Hepatic stellate cell (primary cell): ENCODE measurements at regions not wholly inside any gene's neighbourhood (a gene's known extent, or its start where the extent isn't known, plus 50 kb on each side); places are given as distances from the start of the nearest gene placed in this dataset.
"Not testable (repeated sequence)": the region's sequence is repeated elsewhere in the genome, so short reads cannot be mapped to it uniquely, and the experiment has no call there.

Source experiments
- DNase-seq: peaks from one replicate; pipeline ENCODE4 v3.0.0; 2011; ENCODE audit warnings: low spot score

GRCh38 chr4:129682586-129682985, 586.6 kb downstream of the C4orf33 start:
- no peak for DNase-seq

GRCh38 chr4:129707949-129708348, 612.0 kb downstream of the C4orf33 start:
- DNase-seq = no peak

GRCh38 chr4:129708784-129709183, 612.8 kb downstream of the C4orf33 start:
- DNase-seq = no peak

GRCh38 chr4:129738175-129738574, 642.2 kb downstream of the C4orf33 start:
- DNase-seq = no peak

GRCh38 chr4:129747756-129748155, 651.8 kb downstream of the C4orf33 start:
- DNase-seq = no peak

GRCh38 chr4:129748991-129749390, 653.0 kb downstream of the C4orf33 start:
- DNase-seq = no peak

GRCh38 chr4:129751646-129752045, 655.7 kb downstream of the C4orf33 start:
- DNase-seq = no peak

GRCh38 chr4:129783596-129783995, 687.6 kb downstream of the C4orf33 start:
- no peak for DNase-seq

- no peak for DNase-seq
Observed at GRCh38 chr4:129788486-129788885, 692.5 kb downstream of the C4orf33 start.

GRCh38 chr4:129804461-129804981, 708.6 kb downstream of the C4orf33 start:
- DNase-seq = no peak

- DNase-seq = no peak
Observed at GRCh38 chr4:129806986-129807385, 711.0 kb downstream of the C4orf33 start.

GRCh38 chr4:129808242-129808641, 712.3 kb downstream of the C4orf33 start:
- DNase-seq = no peak

- no peak for DNase-seq
Observed at GRCh38 chr4:129821073-129821472, 725.1 kb downstream of the C4orf33 start.

GRCh38 chr4:129821963-129822362, 726.0 kb downstream of the C4orf33 start:
- no peak for DNase-seq

- DNase-seq = no peak
Observed at GRCh38 chr4:129822701-129823100, 726.7 kb downstream of the C4orf33 start.

GRCh38 chr4:129823105-129823504, 727.2 kb downstream of the C4orf33 start:
- DNase-seq = no peak

GRCh38 chr4:129829373-129829772, 733.4 kb downstream of the C4orf33 start:
- DNase-seq = no peak

GRCh38 chr4:129839687-129840086, 743.7 kb downstream of the C4orf33 start:
- DNase-seq = no peak

GRCh38 chr4:129842096-129842495, 746.1 kb downstream of the C4orf33 start:
- no peak for DNase-seq

GRCh38 chr4:129852434-129852833, 756.5 kb downstream of the C4orf33 start:
- DNase-seq = no peak

- not testable (repeated sequence) for DNase-seq
Observed at GRCh38 chr4:129853685-129854467, 757.9 kb downstream of the C4orf33 start.

GRCh38 chr4:129862461-129862860, 766.5 kb downstream of the C4orf33 start:
- no peak for DNase-seq

GRCh38 chr4:129863206-129863605, 767.3 kb downstream of the C4orf33 start:
- no peak for DNase-seq

- DNase-seq = no peak
Observed at GRCh38 chr4:129883996-129884395, 788.0 kb downstream of the C4orf33 start.
